ENCODE measurements at regions not wholly inside any gene's neighbourhood (a gene's known extent, or its start where the extent isn't known, plus 50 kb on each side); places are given as distances from the start of the nearest gene placed in this dataset.

DNA sequence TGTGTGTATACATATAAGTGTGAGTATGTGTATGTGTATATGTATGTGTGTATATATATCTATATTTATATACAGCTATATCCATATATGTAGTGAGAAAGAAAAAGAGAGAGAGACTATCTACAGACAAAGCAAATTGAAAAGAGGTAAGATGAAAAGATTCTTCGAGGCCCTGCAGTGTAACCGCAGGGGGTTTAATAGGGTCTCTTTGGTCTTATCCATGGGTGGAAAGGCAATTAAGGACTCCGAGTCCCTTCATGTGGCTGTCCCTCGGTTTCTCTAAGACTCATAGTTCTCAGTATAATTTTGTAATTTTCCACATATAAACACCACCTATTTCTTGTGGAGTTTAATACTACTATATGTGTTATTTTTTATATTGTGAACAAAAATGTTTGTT is 50.6 kb upstream of the JAZF1 start:
- no peaks in the 10 kb centered on the region for H4K20me1 ChIP-seq (ENCODE audit: insufficient read depth, poor library complexity, severe bottlenecking)
- no peaks in the 10 kb centered on the region for H3K79me2 ChIP-seq
- DNase-seq (ENCODE audit: low spot score), result no peak
- H3K27me3 ChIP-seq, result no peaks in the 10 kb centered on the region
- H3K27ac ChIP-seq, result no peak overlapping the region
- no peak overlapping the region for H3K4me2 ChIP-seq
- H2AFZ ChIP-seq, result no peak overlapping the region
- H3K4me3 ChIP-seq, result no peak overlapping the region
- H3K4me1 ChIP-seq (ENCODE audit: insufficient read depth), result no peaks in the 10 kb centered on the region
- WGBS (ENCODE audit: low lambda C conversion rate, missing lambda C conversion rate), result 90% methylated on average over 4 of the region's 4 CpGs
- TF ChIP-seq EZH2 (IDR thresholded peaks at IDR 0.05; ENCODE audit: borderline replicate concordance), result no peak
- TF ChIP-seq EZH2phosphoT487 (IDR thresholded peaks at IDR 0.05; ENCODE audit: low read depth, severe bottlenecking, unreplicated experiment), result no peak
- TF ChIP-seq, protein P1, sequence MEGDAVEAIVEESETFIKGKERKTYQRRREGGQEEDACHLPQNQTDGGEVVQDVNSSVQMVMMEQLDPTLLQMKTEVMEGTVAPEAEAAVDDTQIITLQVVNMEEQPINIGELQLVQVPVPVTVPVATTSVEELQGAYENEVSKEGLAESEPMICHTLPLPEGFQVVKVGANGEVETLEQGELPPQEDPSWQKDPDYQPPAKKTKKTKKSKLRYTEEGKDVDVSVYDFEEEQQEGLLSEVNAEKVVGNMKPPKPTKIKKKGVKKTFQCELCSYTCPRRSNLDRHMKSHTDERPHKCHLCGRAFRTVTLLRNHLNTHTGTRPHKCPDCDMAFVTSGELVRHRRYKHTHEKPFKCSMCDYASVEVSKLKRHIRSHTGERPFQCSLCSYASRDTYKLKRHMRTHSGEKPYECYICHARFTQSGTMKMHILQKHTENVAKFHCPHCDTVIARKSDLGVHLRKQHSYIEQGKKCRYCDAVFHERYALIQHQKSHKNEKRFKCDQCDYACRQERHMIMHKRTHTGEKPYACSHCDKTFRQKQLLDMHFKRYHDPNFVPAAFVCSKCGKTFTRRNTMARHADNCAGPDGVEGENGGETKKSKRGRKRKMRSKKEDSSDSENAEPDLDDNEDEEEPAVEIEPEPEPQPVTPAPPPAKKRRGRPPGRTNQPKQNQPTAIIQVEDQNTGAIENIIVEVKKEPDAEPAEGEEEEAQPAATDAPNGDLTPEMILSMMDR (IDR thresholded peaks at IDR 0.05; ENCODE audit: poor library complexity), result no peak
- no peaks in the 10 kb centered on the region for H3K9me3 ChIP-seq (ENCODE audit: low read depth)
- H3K36me3 ChIP-seq (replicated peaks; ENCODE audit: insufficient read depth, low read depth), result no peaks in the 10 kb centered on the region
- H3K9me2 ChIP-seq (replicated peaks; ENCODE audit: insufficient read depth), result no peaks in the 10 kb centered on the region

DNA sequence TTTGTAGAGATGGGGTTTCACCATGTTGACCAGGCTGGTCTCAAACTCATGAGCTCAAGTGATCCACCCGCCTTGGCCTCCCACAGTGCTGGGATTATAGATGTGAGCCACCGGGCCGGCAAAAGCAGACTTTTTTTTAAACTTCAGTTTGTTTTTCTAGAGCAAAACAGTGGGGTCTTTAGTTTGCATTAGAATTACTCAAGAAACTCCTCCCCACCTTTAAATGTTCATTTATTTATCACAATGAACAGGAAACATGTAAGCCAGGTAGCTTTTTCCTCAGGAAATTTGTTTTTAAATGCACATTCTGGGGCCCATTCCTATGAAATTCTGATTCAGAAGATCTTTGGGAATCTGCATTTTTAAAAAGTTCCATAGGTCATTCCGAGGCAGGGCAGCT is 56.0 kb upstream of the JAZF1 start:
- Histone ChIP-seq H3K9me3 (ENCODE audit: low read depth) (no peaks in the 10 kb centered on the region), H3K4me2 (no peak overlapping the region)

DNA sequence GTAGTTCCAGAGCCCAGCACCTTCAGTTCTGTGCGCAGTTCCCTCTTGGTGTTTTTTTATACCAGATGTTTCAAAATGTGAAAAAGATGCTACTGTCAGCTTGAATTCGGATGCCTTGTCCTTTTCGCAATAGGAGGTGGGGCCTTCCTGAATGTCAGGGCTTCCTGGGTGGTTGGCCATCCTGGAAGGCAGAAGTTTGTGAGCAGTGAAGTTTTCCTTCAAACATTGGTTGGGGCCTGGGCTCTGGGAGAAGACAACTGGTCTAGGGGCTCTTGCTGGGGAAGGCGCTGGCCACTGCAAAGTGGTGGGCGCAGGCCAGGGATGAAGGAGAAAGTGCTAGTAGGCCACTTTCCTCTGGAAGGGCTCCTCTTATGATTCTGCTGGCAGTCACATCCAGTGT is 56.8 kb upstream of the JAZF1 start:
- Histone ChIP-seq H3K27me3 (no peaks in the 10 kb centered on the region), H3K9me2 (replicated peaks; ENCODE audit: insufficient read depth) (no peaks in the 10 kb centered on the region), H3K4me1 (ENCODE audit: insufficient read depth) (no peaks in the 10 kb centered on the region), H3K79me2 (no peaks in the 10 kb centered on the region), H3K9me3 (ENCODE audit: low read depth) (no peaks in the 10 kb centered on the region), H4K20me1 (ENCODE audit: insufficient read depth, poor library complexity, severe bottlenecking) (no peaks in the 10 kb centered on the region), H3K27ac (no peak overlapping the region), H2AFZ (no peak overlapping the region), H3K4me3 (no peak overlapping the region), H3K4me2 (no peak overlapping the region), H3K36me3 (replicated peaks; ENCODE audit: insufficient read depth, low read depth) (no peaks in the 10 kb centered on the region)
- TF ChIP-seq EZH2 (IDR thresholded peaks at IDR 0.05; ENCODE audit: borderline replicate concordance), result no peak
- TF ChIP-seq, protein P1 (IDR thresholded peaks at IDR 0.05; ENCODE audit: poor library complexity), result no peak
- TF ChIP-seq EZH2phosphoT487 (IDR thresholded peaks at IDR 0.05; ENCODE audit: low read depth, severe bottlenecking, unreplicated experiment), result no peak
- no peak for DNase-seq (ENCODE audit: low spot score)
- WGBS (ENCODE audit: low lambda C conversion rate, missing lambda C conversion rate), result 75% methylated on average over 5 of the region's 5 CpGs

More for the DNA sequence above, 56.0 kb upstream of the JAZF1 start:
- Histone ChIP-seq H2AFZ (no peak overlapping the region), H3K27ac (no peak overlapping the region), H4K20me1 (ENCODE audit: insufficient read depth, poor library complexity, severe bottlenecking) (no peaks in the 10 kb centered on the region), H3K9me2 (replicated peaks; ENCODE audit: insufficient read depth) (no peaks in the 10 kb centered on the region), H3K36me3 (replicated peaks; ENCODE audit: insufficient read depth, low read depth) (no peaks in the 10 kb centered on the region), H3K4me1 (ENCODE audit: insufficient read depth) (no peaks in the 10 kb centered on the region), H3K79me2 (no peaks in the 10 kb centered on the region), H3K27me3 (no peaks in the 10 kb centered on the region), H3K4me3 (no peak overlapping the region)
- 66% methylated on average over 4 of the region's 4 CpGs for WGBS (ENCODE audit: low lambda C conversion rate, missing lambda C conversion rate)
- TF ChIP-seq EZH2 (IDR thresholded peaks at IDR 0.05; ENCODE audit: borderline replicate concordance) (no peak), EZH2phosphoT487 (IDR thresholded peaks at IDR 0.05; ENCODE audit: low read depth, severe bottlenecking, unreplicated experiment) (no peak)
- no peak for DNase-seq (ENCODE audit: low spot score)

DNA sequence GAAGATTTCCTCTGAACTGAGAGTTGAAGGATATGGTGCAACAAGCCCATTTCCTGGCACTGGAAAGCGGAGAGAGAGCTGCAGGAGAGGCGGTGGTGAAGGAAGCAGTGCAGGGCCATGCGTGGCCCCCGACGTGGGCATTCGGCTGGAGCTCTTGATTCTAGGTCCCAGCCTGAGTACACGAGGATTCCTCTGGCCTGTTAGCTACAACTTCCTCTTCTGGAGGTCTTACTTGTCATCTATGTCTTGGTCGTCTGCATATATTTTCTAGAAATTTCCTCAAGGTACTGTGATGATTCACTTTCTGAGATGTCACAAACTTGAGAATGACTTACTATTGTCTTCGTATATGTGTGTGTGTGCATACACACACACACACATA is 59.2 kb upstream of the JAZF1 start:
- no peaks in the 10 kb centered on the region for H3K4me1 ChIP-seq (ENCODE audit: insufficient read depth)
- no peaks in the 10 kb centered on the region for H3K9me3 ChIP-seq (ENCODE audit: low read depth)
- H2AFZ ChIP-seq, result no peak overlapping the region
- no peaks in the 10 kb centered on the region for H4K20me1 ChIP-seq (ENCODE audit: insufficient read depth, poor library complexity, severe bottlenecking)
- H3K79me2 ChIP-seq, result no peaks in the 10 kb centered on the region
- H3K4me2 ChIP-seq, result no peak overlapping the region
- H3K36me3 ChIP-seq (replicated peaks; ENCODE audit: insufficient read depth, low read depth), result no peaks in the 10 kb centered on the region
- TF ChIP-seq, protein P1 (IDR thresholded peaks at IDR 0.05; ENCODE audit: poor library complexity), result no peak
- TF ChIP-seq EZH2 (IDR thresholded peaks at IDR 0.05; ENCODE audit: borderline replicate concordance) (no peak), EZH2phosphoT487 (IDR thresholded peaks at IDR 0.05; ENCODE audit: low read depth, severe bottlenecking, unreplicated experiment) (no peak)
- H3K4me3 ChIP-seq, result no peak overlapping the region
- no peak overlapping the region for H3K27ac ChIP-seq
- H3K27me3 ChIP-seq, result no peaks in the 10 kb centered on the region
- no peaks in the 10 kb centered on the region for H3K9me2 ChIP-seq (replicated peaks; ENCODE audit: insufficient read depth)
- DNase-seq (ENCODE audit: low spot score), result no peak
- 94% methylated on average over 9 of the region's 9 CpGs for WGBS (ENCODE audit: low lambda C conversion rate, missing lambda C conversion rate)

Measured in hepatocyte (in vitro differentiated cells).